ENCODE measurements at regions not wholly inside any gene's neighbourhood (a gene's known extent, or its start where the extent isn't known, plus 50 kb on each side); places are given as distances from the start of the nearest gene placed in this dataset.

DNA sequence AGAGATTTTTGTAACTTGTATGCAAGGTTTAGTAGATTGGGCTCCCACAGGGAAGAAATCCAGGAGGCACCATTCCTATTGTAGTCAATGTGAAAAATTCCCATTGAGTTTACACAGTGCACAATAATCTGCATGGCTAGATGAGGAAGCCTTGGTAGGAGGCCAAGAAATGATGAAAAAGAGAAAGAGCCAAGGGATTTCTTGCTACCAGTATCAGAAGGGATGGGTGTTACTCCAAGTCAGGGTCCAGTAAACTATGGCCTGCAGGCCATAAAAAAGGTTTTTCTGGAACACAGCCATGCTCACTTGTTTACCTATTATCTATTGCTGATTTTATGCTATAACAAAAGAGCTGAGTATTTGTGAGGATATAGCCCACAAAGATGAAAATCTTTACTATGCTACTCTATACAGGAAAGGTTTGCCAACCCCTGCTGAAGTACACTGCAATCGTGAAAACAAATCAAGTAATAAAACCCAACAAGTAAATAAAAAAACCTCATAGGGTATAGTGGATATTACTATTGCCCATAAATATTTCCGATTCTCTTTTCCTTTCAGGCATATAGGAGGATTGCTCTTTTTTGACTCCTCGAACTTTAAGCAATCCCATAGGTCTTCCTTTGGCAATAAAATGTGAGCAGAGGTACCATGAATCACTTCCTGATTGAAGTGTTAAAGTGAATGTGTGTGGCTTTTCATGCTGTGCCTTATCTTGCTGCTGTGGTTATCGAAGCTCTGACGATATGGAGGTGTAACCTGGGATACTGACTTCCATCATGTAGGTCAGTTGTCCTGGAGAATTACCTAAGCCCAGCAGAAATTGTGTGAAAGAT, 256.3 kb upstream of the MAGI2 start:
- Histone ChIP-seq H3K36me3 (no peaks in the 10 kb centered on the region), H3K4me1 (no peaks in the 10 kb centered on the region), H3K27me3 (no peaks in the 10 kb centered on the region), H3K27ac (no peak overlapping the region), H3K9me3 (no peaks in the 10 kb centered on the region), H3K4me3 (no peak overlapping the region)
- TF ChIP-seq POLR2A (IDR thresholded peaks at IDR 0.05), result no peak
- TF ChIP-seq, protein P1, sequence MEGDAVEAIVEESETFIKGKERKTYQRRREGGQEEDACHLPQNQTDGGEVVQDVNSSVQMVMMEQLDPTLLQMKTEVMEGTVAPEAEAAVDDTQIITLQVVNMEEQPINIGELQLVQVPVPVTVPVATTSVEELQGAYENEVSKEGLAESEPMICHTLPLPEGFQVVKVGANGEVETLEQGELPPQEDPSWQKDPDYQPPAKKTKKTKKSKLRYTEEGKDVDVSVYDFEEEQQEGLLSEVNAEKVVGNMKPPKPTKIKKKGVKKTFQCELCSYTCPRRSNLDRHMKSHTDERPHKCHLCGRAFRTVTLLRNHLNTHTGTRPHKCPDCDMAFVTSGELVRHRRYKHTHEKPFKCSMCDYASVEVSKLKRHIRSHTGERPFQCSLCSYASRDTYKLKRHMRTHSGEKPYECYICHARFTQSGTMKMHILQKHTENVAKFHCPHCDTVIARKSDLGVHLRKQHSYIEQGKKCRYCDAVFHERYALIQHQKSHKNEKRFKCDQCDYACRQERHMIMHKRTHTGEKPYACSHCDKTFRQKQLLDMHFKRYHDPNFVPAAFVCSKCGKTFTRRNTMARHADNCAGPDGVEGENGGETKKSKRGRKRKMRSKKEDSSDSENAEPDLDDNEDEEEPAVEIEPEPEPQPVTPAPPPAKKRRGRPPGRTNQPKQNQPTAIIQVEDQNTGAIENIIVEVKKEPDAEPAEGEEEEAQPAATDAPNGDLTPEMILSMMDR (IDR thresholded peaks at IDR 0.05), result no peak
- DNase-seq, result no peak

DNA sequence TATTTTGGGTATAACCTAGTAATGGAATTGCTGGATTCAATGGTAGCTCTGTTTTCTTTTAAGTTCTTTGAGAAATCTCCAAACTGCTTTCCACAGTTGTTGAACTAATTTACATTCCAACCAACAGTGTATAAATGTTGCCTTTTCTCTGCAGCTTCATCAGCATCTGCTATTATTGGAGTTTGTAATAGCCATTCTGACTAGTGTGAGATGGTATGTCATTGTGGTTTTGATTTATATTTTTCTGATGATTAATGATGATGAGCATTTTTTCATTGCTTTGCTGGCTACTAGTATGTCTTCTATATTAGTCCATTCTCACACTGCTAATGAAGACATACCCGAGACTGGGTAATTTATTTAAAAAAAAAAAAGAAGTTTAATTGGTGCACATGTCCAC, 248.6 kb upstream of the MAGI2 start:
- H3K27ac ChIP-seq, result no peak overlapping the region
- no peak for DNase-seq
- no peaks in the 10 kb centered on the region for H3K36me3 ChIP-seq
- no peaks in the 10 kb centered on the region for H3K9me3 ChIP-seq
- no peak overlapping the region for H3K4me3 ChIP-seq
- TF ChIP-seq, protein P1 (IDR thresholded peaks at IDR 0.05), result no peak
- no peak for TF ChIP-seq POLR2A (IDR thresholded peaks at IDR 0.05)
- H3K4me1 ChIP-seq, result no peaks in the 10 kb centered on the region
- H3K27me3 ChIP-seq, result no peaks in the 10 kb centered on the region

DNA sequence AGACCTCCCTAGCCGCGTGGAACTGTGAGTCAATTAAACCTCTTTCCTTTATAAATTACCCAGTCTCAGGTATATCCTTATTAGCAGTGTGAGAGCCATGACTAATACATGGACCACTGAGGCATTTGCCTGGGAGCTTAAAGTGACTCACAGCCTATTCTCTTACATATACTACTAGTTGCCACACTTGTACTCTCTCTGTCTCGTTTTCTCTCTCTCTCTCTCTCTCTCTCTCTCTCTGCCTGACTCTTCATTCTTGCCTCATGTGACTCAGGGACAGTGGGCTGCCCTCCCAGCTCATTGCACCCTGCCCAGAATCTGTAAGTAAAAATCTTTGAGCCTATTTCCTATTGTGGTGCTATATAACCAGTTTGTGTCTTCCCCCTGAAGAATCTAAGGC, 238.5 kb upstream of the MAGI2 start:
- Histone ChIP-seq H3K9me3 (no peaks in the 10 kb centered on the region), H3K4me1 (no peaks in the 10 kb centered on the region), H3K4me3 (no peak overlapping the region), H3K27ac (no peak overlapping the region), H3K27me3 (no peaks in the 10 kb centered on the region), H3K36me3 (no peaks in the 10 kb centered on the region)
- no peak for TF ChIP-seq POLR2A (IDR thresholded peaks at IDR 0.05)
- TF ChIP-seq, protein P1 (IDR thresholded peaks at IDR 0.05), result no peak
- no peak for DNase-seq

DNA sequence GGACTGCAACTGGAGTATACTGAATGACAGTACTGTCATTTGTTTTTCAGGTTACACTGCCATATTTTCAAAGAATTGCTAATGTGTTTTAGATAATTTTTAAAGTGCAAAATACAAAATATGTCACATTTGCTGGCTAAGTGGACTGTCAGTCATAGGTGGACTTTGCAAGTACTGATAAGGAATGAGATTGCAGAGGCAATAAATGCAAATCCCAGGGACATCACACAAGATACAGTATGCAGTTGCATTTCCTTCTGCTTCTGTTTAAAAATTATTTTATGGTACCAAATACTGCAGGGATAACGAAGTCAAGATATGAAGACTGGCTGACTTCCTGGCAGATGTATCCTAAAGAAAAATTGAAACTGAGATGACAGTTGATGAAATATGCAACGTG, 237.6 kb upstream of the MAGI2 start:
- Histone ChIP-seq H3K4me1 (no peaks in the 10 kb centered on the region), H3K36me3 (no peaks in the 10 kb centered on the region), H3K9me3 (no peaks in the 10 kb centered on the region), H3K4me3 (no peak overlapping the region), H3K27me3 (no peaks in the 10 kb centered on the region), H3K27ac (no peak overlapping the region)
- DNase-seq, result no peak
- no peak for TF ChIP-seq POLR2A (IDR thresholded peaks at IDR 0.05)
- TF ChIP-seq, protein P1 (IDR thresholded peaks at IDR 0.05), result no peak

DNA sequence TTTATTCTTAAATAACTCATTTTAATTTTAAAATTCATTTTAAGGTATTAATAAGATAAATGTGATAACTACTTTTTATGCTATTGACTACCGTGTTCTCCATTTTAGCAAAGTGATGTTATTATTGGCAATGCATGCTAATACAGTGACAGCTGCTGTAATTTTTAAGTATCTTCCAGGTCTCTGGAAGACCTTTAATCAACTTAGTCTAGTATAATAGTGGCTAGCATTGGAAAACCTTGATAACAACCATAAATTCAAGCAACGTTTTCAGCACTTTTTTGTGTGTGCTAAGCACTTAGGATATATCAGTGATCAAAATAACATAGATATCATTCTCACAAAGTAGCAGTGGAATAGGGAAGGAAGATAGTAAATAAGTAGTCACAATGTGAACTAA, 230.9 kb upstream of the MAGI2 start:
- H3K4me3 ChIP-seq, result no peak overlapping the region
- peaks cover 0 to 4% of the 10 kb centered on the region in 2 donors for H3K27me3 ChIP-seq
- DNase-seq, result no peak
- no peak overlapping the region for H3K27ac ChIP-seq
- H3K9me3 ChIP-seq, result no peaks in the 10 kb centered on the region
- H3K36me3 ChIP-seq, result no peaks in the 10 kb centered on the region
- TF ChIP-seq, protein P1 (IDR thresholded peaks at IDR 0.05), result no peak
- no peak for TF ChIP-seq POLR2A (IDR thresholded peaks at IDR 0.05)
- no peaks in the 10 kb centered on the region for H3K4me1 ChIP-seq

Data from Peyer's patch (tissue), 4 donors.